Activated CD8-positive, alpha-beta memory T cell treated with anti-CD3 and anti-CD28 coated beads for 48 hours (primary cell): ENCODE measurements at regions not wholly inside any gene's neighbourhood (a gene's known extent, or its start where the extent isn't known, plus 50 kb on each side); places are given as distances from the start of the nearest gene placed in this dataset.

Experiments
- DNase-seq, 3 experiments: peaks; one replicate each; pipeline ENCODE4 v3.0.0-alpha.2; 2020; ENCODE audit warnings: low read depth in 2 of 3, low spot score in 2 of 3

DNA sequence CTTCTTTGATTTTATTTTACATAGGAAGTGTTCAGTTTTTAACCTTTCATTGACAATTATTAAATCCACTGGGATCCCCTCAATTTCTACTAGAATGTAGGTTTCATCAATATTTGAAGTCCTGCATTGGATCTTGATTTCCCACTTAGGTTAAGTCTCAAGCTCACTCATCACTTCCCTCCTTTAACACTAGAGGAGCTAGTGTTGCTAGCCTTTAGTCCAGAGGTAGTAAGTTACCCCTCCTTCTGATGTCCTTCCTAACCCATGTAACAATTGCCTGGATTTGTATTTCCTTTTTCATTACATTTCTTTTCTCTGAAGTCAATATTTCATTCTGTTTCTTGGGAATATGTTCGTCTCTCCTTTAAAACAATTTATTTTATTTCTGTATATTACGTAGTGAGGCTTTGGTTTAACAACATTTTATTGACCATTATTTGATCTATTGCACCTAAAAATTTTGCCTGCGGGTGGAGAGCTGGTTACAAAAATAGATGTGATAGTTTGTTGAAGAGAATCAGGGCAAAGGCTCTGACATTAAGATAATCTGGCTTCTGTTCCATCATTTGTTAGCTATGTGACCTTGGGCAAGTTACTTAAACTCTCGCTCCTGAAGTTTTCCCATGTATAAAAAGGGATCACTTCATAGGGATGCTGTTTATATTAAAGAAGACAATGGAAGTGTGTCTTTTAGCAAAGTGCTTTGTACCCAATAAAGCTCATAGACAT lies 833.0 kb downstream of the SLC4A3 start:
- DNase-seq: no peak

GRCh38 chr2:220463876-220464275 lies 836.4 kb downstream of the SLC4A3 start:
- no peak for DNase-seq

DNA sequence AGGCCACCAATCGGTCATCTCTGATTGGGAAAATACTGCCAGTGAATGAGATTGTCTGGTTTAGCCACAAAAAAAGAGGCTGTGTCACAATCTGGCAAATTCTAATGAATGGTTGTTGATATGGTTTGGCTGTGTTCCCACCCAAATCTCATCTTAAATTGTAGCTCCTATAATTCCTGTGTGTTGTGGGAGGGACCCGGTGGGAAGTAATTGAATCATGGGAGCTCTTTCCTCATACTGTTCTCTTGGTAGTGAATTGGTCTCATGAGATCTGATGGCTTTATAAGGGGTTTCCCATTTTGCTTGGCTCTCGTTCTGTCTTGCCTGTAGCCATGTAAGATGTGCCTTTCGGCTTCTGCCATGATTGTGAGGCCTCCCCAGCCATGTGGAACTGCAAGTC lies 838.3 kb downstream of the SLC4A3 start:
- DNase-seq: no peak

DNA sequence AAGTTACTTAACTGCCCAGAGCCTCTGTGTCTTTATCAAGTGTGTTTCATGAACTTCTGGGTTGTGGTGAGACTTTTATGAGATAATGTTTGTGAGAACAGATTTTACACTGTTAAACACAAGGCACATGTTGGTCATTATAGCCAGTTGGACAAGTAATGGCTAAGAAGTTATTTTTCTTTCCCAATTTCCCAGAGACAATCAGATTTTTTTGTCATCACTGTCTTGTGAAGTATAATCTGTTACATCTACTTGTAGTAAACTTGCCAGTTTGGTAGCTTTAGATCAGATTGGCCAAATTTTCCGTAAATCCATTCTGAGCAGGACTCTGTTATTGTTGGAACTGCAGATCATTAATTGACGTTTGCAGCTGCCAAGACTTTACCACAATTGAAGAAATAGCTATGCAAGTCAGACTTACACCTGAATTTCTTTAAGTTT lies 838.8 kb downstream of the SLC4A3 start:
- DNase-seq: no peak

GRCh38 chr2:220469201-220469600 lies 841.8 kb downstream of the SLC4A3 start:
- no peak for DNase-seq

DNA sequence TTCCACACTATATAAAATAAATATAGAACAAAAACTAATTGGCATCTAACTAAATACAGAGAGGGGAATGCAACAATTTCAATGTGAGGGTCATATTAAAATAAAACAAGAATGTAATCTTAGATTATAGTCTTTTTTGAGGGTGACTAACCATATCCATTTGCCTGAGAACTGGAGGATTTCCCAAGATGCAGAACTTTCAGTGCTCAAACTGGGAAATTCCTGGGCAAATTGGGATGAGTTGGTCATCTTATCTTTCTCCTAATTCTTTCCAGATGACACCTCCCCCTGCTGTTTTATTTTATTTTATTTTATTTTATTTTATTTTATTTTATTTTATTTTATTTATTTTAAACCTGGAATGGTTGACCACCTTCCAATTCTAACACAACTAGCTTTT lies 846.2 kb downstream of the SLC4A3 start:
- no peak for DNase-seq

DNA sequence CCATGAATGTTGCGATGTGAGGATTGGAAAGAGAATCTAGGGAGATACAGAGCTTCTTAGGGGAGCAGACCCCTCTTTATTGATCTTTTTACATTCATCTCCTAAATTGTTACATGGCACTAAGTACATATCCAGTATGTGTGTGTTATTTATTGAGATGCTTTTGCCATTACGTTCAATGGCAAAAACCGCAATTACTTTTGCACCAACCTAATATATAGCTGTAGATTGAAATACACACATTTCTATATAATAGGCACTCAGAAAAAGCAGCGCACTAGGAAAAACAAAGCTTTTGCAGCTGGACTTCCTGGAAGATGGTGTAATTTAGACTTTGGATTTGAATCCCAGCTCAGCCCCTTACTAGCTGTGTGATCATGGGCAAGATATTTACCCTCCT lies 849.4 kb downstream of the SLC4A3 start:
- no peak for DNase-seq

DNA sequence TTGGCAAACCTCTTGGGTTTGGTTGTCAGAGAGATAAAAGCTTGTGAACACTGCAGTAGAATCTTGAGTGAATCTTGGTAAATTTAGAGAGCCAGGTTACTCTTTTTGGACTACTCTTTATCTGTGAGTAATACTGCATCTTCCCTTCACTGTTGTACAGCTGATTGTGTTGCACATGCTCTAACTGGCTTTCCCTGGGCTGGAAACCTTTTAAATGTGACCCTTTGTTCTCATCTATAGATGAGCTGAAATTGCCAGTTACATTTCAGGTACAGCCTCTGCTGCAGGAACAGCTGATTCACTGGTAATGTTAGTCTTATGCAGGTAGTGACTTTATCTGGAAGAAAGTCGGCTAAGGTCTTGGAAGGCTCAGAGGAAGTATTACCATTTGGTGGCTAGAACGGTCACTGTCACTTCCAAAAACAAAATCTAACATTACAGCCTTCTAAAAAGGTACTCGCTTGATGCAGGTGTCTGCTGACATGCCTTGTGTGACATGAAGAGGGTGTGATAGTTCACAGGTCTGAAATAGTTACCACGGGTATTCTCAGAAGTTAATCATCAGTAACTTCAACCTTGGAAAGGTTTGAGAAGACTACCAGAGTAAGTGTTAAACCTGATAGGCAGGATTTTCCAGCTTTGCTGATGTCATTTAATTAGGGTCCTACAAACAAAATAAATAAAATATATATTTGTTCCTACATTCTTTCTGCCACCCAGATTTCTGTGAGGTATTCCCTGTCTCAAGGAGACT lies 851.1 kb downstream of the SLC4A3 start:
- no peak for DNase-seq

- DNase-seq: no peak
These were observed 855.3 kb downstream of the SLC4A3 start for GRCh38 chr2:220482716-220483115.

GRCh38 chr2:220489121-220489520 lies 861.7 kb downstream of the SLC4A3 start:
- no peak for DNase-seq

DNA sequence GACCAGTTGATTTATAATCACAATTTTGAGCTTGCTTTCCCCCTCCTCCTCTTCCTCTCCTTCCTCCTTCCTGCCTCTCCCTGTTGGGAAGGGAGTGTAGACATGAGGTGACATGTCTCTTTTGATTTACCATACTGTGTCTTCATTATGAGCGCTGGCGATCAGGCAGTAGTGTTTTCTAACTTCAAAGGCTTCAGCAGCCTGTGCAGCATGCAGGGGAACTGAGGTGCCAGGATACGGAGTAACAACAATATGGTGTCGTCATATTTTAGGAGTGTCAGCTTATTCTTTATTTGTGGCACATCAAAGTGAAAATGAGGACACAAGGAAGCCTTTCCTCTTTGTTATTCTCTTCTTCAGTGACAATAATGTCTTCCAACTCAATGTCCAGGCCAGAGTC lies 864.2 kb downstream of the SLC4A3 start:
- no peak for DNase-seq

DNA sequence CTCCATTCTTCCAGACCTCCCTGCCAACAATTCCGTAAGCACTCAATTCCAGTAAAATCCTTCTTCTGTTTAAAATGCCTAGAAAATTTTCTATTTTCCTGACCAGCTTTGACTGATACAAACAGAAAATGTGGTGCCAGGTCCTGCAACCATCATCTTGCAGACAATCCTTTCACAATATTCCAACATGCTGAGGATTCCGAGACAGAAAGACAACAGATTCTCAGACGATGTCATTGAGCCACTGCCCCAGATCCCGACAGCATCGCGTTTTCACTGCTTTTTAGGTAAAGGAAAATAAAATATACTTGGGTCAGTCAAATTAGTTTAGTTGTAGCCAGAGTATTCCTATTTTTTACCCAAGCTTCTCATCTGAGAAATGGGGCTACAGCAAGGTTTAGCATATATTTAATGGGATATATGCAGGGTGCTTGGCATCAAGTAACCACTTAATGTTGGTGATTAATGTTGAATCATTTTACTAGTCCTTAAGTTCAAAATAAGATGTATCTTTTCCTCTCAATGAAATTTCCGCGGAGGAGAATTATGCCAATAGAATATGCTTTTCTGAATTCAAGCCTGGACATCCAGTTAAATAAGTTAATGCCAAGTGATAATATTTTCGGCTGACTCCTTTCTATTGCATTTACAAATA lies 866.6 kb downstream of the SLC4A3 start:
- DNase-seq: no peak

- no peak for DNase-seq
These were observed 869.1 kb downstream of the SLC4A3 start for GRCh38 chr2:220496513-220496912.

DNA sequence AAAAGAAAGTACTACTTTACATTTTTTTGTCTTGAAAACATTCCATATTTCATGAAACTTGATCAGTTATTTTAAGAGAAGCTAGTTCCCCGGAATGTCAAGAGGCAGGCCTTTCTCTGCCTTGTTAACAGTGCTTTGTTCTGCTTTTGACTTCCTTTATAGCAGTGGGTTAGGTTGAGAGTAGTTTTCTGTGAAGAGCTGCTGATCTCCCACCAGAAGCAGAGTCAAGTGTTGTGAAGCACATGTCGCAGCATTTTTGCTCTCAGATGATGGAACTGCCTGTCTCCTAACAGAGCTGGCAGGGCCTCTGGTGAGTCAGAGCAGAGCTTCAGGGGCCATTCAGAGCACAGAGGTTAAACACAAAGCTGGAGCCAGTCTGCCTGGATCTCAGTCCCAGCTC lies 871.8 kb downstream of the SLC4A3 start:
- no peak for DNase-seq

DNA sequence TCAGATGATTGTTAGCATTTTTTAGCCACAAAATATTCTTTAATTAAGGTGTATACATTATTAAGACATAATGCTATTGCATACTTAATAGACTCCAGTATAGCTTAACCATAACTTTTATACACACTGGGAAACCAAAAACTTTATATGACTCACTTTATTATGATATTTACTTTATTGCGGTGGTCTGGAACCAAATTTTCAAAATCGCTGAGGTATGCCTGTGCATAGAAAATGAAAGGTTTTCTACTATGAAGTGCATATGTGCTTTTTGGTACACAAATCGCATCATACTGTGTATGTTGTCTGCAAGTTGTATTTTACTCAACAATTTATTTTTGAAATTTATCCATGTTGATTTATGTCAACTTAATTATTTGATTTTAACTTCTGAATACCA lies 875.1 kb downstream of the SLC4A3 start:
- DNase-seq: no peak

GRCh38 chr2:220503431-220503830 lies 876.0 kb downstream of the SLC4A3 start:
- no peak for DNase-seq

DNA sequence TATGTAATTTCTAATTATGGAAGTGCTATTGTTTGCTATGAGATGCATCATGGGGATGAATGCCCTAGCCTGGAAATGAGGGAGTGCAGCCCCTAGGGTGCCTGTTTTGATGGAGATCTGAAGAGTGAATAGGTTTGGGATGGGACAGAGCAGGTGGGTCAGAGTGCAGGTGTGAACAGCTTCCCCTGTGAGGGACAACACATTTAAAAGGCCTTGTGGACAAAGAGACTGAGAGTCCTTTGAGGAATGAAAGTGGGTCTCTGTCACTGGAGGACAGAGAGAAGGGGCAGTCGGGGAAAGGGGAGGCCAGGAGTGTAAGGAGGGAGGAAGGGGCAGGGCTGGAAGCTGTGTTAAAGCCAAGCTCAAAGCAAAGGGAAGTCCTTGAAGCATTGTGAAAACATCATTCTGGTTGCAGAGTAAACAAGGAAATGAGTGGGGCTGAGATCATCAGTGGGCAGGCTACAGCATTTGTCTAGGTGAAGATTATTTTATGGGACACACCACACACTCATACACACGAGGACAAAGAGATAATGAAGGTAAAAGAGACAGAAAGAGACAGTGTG lies 877.6 kb downstream of the SLC4A3 start:
- no peak for DNase-seq

GRCh38 chr2:220506466-220506865 lies 879.0 kb downstream of the SLC4A3 start:
- no peak for DNase-seq

GRCh38 chr2:220509096-220509757 lies 881.8 kb downstream of the SLC4A3 start:
- DNase-seq: no peak

- no peak for DNase-seq
These were observed 882.5 kb downstream of the SLC4A3 start for GRCh38 chr2:220509966-220510365.

DNA sequence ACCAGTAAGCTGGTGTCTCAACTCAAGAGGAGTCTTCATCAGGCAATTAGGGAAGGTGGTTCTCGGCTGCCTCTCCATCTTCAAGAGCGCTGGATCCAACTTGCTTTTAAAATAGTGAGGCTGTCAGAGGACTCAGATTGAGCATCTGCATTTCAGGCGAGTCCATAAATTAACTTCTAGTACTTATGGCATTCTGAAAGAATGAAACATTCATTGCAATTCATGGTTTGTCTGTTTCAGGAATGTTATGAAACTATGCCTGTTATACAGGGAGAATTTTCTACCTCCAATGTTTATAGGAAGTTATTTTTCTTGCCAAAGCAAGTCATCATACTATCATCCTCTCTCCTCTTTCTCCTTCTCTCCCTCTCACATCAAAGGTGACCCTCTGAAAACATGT lies 883.2 kb downstream of the SLC4A3 start:
- DNase-seq: no peak
